Activated naive CD8-positive, alpha-beta T cell treated with anti-CD3 and anti-CD28 coated beads, Interleukin-2, amount 10 ng/mL, durations not matched to agents 7 days and 5 days (primary cell): ENCODE measurements at regions not wholly inside any gene's neighbourhood (a gene's known extent, or its start where the extent isn't known, plus 50 kb on each side); places are given as distances from the start of the nearest gene placed in this dataset.
A peak's percentile ranks its signal among the peaks of the same experiment; 100 is the strongest.
"Not testable (repeated sequence)": the region's sequence is repeated elsewhere in the genome, so short reads cannot be mapped to it uniquely, and the experiment has no call there.

Source experiments
- ATAC-seq: fragments of 150-1000 bp; cut with Tn5 transposase; one replicate; pipeline ENCODE4 v1.10.0; 2021; ENCODE audit warnings: low read depth, moderate library complexity
- POLR2A ChIA-PET: fragments of 350-600 bp; sonication (Branson Sonifier 250); formaldehyde crosslinking; loops from one replicate; lab custom pipeline; 2021; ENCODE audit warnings: antibody characterized with exemption; lab: Charles Lee
- DNase-seq: peaks from one replicate; pipeline ENCODE4 v3.0.0; 2021
- H3K27ac Mint-ChIP-seq: one replicate; pipeline ENCODE4 v1.8.0; 2022; ENCODE audit warnings: mild to moderate bottlenecking, mixed read lengths
- H3K27me3 Mint-ChIP-seq: one replicate; pipeline ENCODE4 v1.8.0; 2022; ENCODE audit warnings: mild to moderate bottlenecking, moderate library complexity, mixed read lengths
- H3K36me3 Mint-ChIP-seq: one replicate; pipeline ENCODE4 v1.8.0; 2021; ENCODE audit warnings: mild to moderate bottlenecking, mixed read lengths
- H3K4me1 Mint-ChIP-seq: one replicate; pipeline ENCODE4 v1.8.0; 2021; ENCODE audit warnings: mixed read lengths
- H3K4me3 Mint-ChIP-seq: one replicate; pipeline ENCODE4 v1.8.0; 2022; ENCODE audit warnings: mild to moderate bottlenecking, moderate library complexity, mixed read lengths
- H3K9me3 Mint-ChIP-seq: one replicate; pipeline ENCODE4 v1.8.0; 2021; ENCODE audit warnings: mixed read lengths

DNA sequence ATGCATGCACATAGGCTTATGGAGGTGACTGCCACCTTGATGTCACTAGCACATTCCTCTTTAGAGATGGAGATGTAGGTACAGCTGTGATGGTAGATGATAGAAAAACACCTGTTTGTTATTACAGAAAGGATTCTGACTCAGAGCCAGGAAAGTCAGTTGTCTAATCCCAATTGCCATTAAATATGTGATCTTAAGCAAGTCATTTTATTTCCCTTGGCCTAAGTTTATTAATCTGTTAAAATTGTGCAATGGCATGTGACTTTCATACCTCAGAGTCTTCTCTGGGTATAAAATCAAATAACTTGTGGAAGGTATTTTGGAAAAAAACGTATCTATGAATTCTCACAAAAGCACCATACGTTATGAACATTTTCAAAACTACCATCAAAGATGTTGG lies 123.9 kb upstream of the BET1 start:
- Mint-ChIP-seq H3K9me3 (no peaks in the 10 kb centered on the region), H3K36me3 (no peaks in the 10 kb centered on the region), H3K27ac (no peak overlapping the region), H3K4me3 (no peak overlapping the region), H3K27me3 (peaks cover 11% of the 10 kb centered on the region), H3K4me1 (no peaks in the 10 kb centered on the region)
- POLR2A ChIA-PET, result no interaction called here
- ATAC-seq (no peak), DNase-seq (no peak)

DNA sequence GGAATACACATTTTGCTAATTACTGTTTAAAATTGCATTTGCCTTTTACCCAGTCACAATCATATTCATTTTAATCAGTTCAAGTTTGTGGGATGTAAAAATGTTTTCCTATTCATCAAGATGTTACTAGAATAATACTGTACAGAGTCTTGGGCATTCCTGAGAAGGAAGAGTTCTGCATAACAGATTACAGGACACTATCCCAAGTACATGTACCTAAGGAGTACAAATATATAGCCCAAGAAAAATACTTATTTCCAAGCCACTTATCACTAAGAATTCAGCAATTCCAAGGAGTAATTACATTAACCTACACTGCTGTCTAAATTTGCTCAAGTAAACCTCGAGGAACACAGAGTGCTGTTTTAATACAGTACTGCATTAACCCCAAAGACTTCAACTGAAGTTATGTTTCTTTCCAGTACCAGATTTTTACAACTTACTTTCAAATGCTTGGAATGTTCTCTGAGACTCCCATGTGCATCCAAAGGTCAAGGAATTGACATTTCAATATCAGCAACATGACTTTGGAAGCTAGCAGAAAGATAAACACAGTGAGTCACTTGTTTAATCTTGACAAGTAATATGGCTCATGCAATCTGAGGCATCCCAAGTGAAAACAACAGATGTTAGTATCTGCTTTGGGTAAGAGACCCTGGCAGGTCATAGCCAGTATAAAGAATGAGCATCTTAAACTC lies 125.4 kb upstream of the BET1 start:
- POLR2A ChIA-PET, result no interaction called here
- DNase-seq, result no peak
- H3K27ac Mint-ChIP-seq, result no peak overlapping the region
- no peak for ATAC-seq
- H3K4me3 Mint-ChIP-seq, result no peak overlapping the region
- no peaks in the 10 kb centered on the region for H3K36me3 Mint-ChIP-seq
- no peaks in the 10 kb centered on the region for H3K4me1 Mint-ChIP-seq
- no peaks in the 10 kb centered on the region for H3K9me3 Mint-ChIP-seq
- peaks cover 9% of the 10 kb centered on the region for H3K27me3 Mint-ChIP-seq

DNA sequence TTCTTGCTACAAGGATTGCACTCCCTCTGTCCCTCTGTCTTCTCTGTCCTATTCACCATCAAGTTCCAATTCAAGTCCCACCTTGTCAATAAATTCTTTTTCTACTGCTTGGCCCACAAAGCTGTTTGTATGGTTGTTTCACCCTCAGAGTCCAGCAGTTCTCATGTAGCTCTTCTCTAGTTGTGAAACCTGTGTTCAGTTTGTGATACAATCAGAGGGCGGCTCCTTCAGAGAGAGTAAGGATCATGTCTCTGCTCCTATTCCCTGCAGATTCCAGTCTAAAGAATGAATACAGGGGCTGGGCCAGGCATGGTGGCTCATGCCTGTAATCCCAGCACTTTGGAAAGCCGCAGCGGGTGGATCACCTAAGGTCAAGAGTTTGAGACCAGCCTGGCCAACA lies 126.6 kb upstream of the BET1 start:
- Mint-ChIP-seq H3K9me3 (no peaks in the 10 kb centered on the region), H3K4me1 (no peaks in the 10 kb centered on the region), H3K27ac (no peak overlapping the region), H3K36me3 (no peaks in the 10 kb centered on the region), H3K27me3 (peaks cover 9% of the 10 kb centered on the region), H3K4me3 (no peak overlapping the region)
- POLR2A ChIA-PET, result no interaction called here
- DNase-seq, result no peak
- no peak for ATAC-seq

DNA sequence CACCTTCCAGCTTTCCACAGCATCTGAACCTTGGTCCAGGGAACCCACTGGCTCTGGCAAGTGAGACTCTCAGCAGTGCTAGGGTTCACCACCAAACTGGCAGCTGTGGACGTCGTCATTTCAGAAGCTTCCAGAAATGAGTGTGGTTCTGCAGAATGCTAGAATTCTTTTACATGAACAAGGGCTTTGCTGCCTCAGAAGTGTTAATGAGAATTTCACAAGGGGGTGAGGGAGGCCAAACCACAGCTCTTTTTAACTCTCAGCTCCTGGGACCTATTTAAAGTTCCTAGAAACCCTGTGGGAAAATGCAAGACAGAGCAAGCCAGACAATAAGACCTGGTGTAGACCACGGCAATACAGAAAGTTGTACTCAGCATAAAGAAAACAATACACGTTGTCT lies 129.3 kb upstream of the BET1 start:
- Mint-ChIP-seq H3K4me1 (no peaks in the 10 kb centered on the region), H3K4me3 (no peak overlapping the region), H3K27me3 (peaks cover 11% of the 10 kb centered on the region), H3K36me3 (no peaks in the 10 kb centered on the region), H3K27ac (no peak overlapping the region), H3K9me3 (no peaks in the 10 kb centered on the region)
- no peak for DNase-seq
- POLR2A ChIA-PET, result no interaction called here
- ATAC-seq, result no peak

DNA sequence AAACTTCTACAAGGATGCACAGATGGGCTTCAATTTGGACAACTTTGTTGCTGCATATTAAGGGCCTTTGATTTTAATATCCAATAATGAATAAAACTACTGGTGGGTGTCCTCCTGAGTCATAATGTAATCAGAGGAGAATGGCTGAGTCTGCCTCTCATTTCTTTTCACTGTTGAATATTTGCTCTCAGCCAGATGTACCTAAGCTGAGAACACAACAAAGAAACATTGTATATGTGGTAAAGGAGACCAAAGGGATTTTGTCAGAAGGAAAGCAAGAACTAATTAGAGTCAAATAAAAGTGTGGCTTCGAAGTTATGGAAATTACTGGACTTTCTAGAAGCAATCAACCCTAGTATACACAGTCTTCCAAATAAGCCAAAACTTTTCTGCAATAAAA lies 131.0 kb upstream of the BET1 start:
- no peaks in the 10 kb centered on the region for H3K9me3 Mint-ChIP-seq
- POLR2A ChIA-PET, result no interaction called here
- ATAC-seq, result no peak

DNA sequence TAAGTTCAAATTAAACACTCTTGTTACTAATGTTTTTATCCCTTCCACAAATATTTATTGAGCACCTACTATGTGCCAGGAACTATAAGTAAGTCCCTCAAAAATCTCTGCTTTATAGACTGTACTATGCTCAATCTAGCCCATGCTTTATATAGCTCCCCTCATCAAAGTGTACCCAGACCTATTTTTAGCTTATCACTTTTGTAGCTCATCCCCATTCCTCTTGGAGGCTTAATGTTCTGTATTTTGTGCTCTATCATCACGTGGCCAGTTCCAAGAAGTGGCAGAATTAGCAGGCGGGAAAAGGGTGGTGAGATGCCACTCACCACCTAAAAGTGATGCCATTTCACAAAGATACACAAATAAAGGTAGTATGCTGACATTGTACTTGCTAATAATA lies 138.1 kb upstream of the BET1 start:
- no peak overlapping the region for H3K27ac Mint-ChIP-seq
- no peak for DNase-seq
- H3K4me1 Mint-ChIP-seq, result peaks cover 1% of the 10 kb centered on the region
- no peaks in the 10 kb centered on the region for H3K9me3 Mint-ChIP-seq
- POLR2A ChIA-PET, result no interaction called here
- peaks cover 7% of the 10 kb centered on the region for H3K27me3 Mint-ChIP-seq
- no peaks in the 10 kb centered on the region for H3K36me3 Mint-ChIP-seq
- no peak for ATAC-seq
- H3K4me3 Mint-ChIP-seq, result no peak overlapping the region

More for the DNA sequence above, 131.0 kb upstream of the BET1 start:
- peaks cover 13% of the 10 kb centered on the region for H3K27me3 Mint-ChIP-seq
- peaks cover 1% of the 10 kb centered on the region for H3K4me1 Mint-ChIP-seq
- no peak overlapping the region for H3K4me3 Mint-ChIP-seq
- no peaks in the 10 kb centered on the region for H3K36me3 Mint-ChIP-seq
- no peak for DNase-seq
- no peak overlapping the region for H3K27ac Mint-ChIP-seq

DNA sequence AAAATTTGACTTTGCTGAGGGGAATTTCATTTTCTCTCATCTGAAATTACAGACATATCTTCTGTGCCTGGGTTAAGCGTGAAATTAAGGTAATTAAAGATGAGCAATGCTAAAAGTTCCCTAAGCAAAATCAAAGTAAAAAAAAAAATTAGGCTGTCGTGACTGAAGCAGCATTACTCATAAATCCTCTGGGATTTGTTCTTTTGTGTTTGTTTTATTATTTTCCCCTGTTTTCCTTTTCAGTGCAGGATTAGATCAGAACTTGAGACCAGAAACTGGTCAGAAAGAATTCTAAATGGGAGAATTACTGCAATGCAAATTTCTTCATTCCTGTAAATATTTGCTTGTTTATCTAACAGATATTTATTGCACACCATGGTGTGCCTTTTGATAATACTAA lies 141.4 kb upstream of the BET1 start:
- H3K36me3 Mint-ChIP-seq, result no peaks in the 10 kb centered on the region
- POLR2A ChIA-PET, result no interaction called here
- DNase-seq (no peak), ATAC-seq (no peak)
- peaks cover 11% of the 10 kb centered on the region for H3K27me3 Mint-ChIP-seq
- H3K9me3 Mint-ChIP-seq, result no peaks in the 10 kb centered on the region
- H3K4me1 Mint-ChIP-seq, result no peaks in the 10 kb centered on the region
- H3K27ac Mint-ChIP-seq, result no peak overlapping the region
- no peak overlapping the region for H3K4me3 Mint-ChIP-seq

DNA sequence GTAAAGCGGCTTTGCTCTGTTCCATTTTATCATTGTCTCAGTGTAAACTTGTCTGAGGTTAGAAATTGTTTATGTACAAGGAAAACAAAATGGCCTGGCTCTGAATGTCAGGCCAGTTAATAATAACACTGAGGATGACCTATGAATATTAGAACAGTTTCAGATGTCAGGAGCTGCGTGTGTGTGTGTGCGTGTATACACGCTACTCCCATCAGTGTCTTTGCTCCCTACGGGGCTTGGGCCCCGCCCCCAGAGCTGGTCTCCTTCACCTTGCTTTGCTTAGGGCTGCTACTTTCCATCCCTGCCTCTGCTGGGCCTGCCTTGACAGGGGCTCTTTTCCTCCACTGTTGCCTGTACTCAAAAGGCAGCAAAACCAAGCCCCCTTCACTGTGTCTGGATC lies 142.3 kb upstream of the BET1 start:
- H3K9me3 Mint-ChIP-seq, result no peaks in the 10 kb centered on the region
- H3K27ac Mint-ChIP-seq, result no peak overlapping the region
- POLR2A ChIA-PET, result no interaction called here
- no peak overlapping the region for H3K4me3 Mint-ChIP-seq
- no peak for DNase-seq
- peaks cover 12% of the 10 kb centered on the region for H3K27me3 Mint-ChIP-seq
- no peaks in the 10 kb centered on the region for H3K36me3 Mint-ChIP-seq
- no peak for ATAC-seq
- no peaks in the 10 kb centered on the region for H3K4me1 Mint-ChIP-seq

DNA sequence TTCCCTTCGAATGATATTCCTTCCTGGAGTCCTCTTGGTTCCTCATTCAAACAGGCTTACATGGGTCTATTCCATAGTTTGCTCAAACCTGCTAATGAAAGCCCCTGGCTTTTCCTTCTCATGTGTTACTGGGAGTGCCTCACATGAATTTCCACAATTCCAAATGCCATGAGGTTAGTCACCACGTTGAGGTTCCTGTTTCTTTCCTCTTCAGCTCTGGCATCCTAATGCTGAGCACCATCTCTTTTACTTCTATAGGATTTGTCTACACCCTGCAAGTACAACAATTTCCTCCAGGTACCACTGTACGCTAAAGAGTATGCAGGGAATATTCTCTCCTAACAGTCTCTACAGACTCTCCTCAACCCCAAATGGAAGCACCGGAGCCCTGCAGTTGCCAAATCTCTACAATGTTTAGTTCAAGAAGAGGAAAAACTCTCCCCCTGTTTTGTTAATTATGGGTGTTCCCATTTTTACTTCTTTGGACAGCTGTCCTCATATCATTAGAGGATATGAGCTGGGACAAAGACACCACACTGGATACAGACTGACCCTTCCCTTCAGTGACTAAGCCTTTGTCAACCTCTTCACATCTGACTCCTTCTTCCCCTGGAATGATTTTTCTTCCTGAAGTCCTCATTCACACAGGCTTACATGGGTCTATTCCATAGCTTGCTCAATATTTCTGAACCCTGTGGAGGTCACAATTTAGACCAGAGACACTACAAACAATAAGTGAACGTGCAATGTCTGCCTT lies 145.8 kb upstream of the BET1 start:
- Mint-ChIP-seq H3K36me3 (no peaks in the 10 kb centered on the region), H3K9me3 (no peaks in the 10 kb centered on the region), H3K27me3 (peaks cover 11% of the 10 kb centered on the region), H3K27ac (no peak overlapping the region), H3K4me3 (no peak overlapping the region), H3K4me1 (no peaks in the 10 kb centered on the region)
- POLR2A ChIA-PET, result no interaction called here
- DNase-seq (no peak), ATAC-seq (no peak)

DNA sequence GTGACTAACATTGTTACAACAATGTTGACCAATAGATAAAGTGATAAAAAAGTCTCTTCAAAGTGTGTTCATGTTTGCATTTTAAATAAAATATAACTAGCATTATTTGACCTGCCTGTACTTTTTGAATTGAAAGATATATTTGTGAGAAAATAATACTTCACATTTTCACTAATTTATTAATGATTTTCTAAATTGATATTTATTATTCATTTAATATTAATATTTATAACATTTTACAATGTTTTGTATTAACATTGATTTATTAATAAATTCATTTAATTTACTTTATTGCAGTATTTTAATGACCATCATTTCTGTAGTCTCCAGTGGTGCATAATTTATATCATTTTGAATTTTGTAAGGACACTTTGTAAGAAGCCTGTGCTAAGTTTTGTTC lies 150.0 kb upstream of the BET1 start:
- H3K4me3 Mint-ChIP-seq, result no peak overlapping the region
- H3K9me3 Mint-ChIP-seq, result no peaks in the 10 kb centered on the region
- no peak for DNase-seq
- H3K4me1 Mint-ChIP-seq, result no peaks in the 10 kb centered on the region
- H3K27me3 Mint-ChIP-seq, result peaks cover 7% of the 10 kb centered on the region
- POLR2A ChIA-PET, result no interaction called here
- no peaks in the 10 kb centered on the region for H3K36me3 Mint-ChIP-seq
- ATAC-seq, result no peak
- no peak overlapping the region for H3K27ac Mint-ChIP-seq

DNA sequence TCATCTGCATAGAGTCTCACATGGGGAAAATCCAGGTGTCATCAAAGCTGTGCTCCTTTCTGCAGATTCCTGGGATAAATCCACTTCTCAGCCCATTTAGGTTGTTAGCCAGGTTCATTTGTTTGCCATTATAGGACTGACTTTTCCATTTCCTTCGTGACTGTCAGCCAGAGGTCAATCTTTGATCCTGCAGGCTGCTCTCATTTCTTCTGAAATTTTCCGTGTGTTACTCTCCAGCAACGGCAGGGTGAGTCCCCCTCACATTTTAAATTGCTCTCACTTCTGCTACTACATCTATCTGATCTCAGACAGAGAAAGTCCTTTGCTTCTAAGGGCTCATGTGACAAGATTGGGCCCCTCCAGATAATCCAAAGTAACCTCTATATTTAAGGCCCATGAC lies 150.7 kb upstream of the BET1 start:
- POLR2A ChIA-PET, result no interaction called here
- Mint-ChIP-seq H3K27ac (no peak overlapping the region), H3K9me3 (no peaks in the 10 kb centered on the region), H3K27me3 (peaks cover 4% of the 10 kb centered on the region), H3K4me1 (no peaks in the 10 kb centered on the region), H3K4me3 (no peak overlapping the region), H3K36me3 (no peaks in the 10 kb centered on the region)
- no peak for ATAC-seq
- no peak for DNase-seq

DNA sequence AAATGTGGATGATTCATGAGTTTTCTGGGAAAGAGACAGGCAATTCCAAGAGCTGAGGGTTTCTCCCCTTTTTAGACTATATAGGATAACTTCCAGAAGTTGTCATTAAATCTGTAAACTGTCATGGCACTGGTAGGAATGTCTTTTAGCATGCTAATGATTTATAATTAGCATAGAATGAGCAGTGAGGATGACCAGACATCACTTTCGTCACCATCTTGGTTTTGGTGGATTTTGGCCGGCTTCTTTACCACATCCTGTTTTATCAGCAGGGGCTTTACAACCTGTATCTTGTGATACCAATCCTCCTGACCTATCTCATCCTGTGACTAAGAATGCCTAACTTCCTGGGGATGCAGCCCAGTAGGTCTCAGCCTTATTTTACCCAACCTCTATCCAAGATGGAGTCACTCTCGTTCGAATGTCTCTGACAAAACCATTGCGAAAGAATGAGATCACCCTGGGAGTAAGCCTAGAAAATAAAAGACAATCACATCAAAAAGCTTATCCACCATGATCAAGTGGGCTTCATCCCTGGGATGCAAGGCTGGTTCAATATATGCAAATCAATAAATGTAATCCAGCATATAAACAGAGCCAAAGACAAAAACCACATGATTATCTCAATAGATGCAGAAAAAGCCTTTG lies 153.6 kb upstream of the BET1 start:
- H3K4me1 Mint-ChIP-seq, H3K4me3 Mint-ChIP-seq, H3K27ac Mint-ChIP-seq, H3K36me3 Mint-ChIP-seq, ATAC-seq, POLR2A ChIA-PET, H3K27me3 Mint-ChIP-seq, DNase-seq, H3K9me3 Mint-ChIP-seq: not testable (repeated sequence)

DNA sequence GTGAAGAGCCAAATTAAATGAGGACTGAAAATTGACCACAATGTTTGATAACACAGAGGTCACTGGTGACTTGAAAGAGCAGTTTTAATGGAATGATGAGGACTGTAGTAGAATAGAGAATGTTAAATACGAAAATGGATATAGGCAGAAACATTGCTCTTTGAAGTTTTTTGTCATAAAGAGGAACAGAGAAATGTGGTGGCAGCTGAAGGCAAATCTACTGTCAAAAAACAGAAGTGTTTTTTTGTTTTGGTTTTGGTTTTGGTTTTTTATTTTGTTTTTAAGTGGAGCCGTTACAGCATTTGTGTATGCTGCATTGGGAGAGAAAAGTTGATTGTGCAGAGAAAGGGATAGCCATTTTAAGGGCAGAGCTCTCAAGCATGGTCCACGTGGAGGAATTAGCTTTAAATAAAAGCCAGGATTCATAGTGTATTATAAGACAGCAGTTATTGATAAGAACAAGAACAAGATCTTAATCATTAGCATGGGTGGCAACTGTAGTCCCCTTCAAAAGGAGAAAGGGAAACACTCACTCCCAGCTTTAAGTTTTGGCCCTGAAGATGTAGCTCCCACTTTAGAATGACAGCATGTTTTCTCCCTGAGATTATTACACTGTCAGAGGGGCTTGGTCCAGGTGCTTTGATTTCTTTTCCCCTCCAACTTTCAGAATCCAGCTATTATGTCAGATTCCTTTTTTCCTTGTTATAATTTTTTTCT lies 156.7 kb upstream of the BET1 start:
- POLR2A ChIA-PET, result no interaction called here
- H3K27me3 Mint-ChIP-seq, result no peaks in the 10 kb centered on the region
- no peak for ATAC-seq
- no peak overlapping the region for H3K27ac Mint-ChIP-seq
- H3K4me3 Mint-ChIP-seq, result peak overlapping the region; percentile 48
- H3K36me3 Mint-ChIP-seq, result no peaks in the 10 kb centered on the region
- peaks cover 3% of the 10 kb centered on the region for H3K4me1 Mint-ChIP-seq
- no peak for DNase-seq
- H3K9me3 Mint-ChIP-seq, result peaks cover 2% of the 10 kb centered on the region
